Ovary (tissue), 7 donors: ENCODE measurements at regions not wholly inside any gene's neighbourhood (a gene's known extent, or its start where the extent isn't known, plus 50 kb on each side); places are given as distances from the start of the nearest gene placed in this dataset.
"Not testable (repeated sequence)": the region's sequence is repeated elsewhere in the genome, so short reads cannot be mapped to it uniquely, and the experiment has no call there.

Source experiments
- DNase-seq, 5 donors: peaks; one replicate each; pipeline ENCODE4 v3.0.0-alpha.2; 2019 to 2020
- H3K27ac ChIP-seq, 2 donors: fragments of 200-600 bp; one replicate each; pipeline versions ENCODE4 v1.5.1 to v1.8.0; 2019 to 2022
- H3K27me3 ChIP-seq: fragments of 200-600 bp; one replicate; pipeline ENCODE4 v1.8.0; 2022
- H3K36me3 ChIP-seq: fragments of 200-600 bp; sonication (generic); one replicate; pipeline ENCODE4 v1.5.1; 2019
- H3K4me1 ChIP-seq: one replicate; pipeline ENCODE4 v1.8.1; 2013; ENCODE audit warnings: mild to moderate bottlenecking, moderate library complexity; ENCODE audit not compliant: insufficient read depth
- H3K4me3 ChIP-seq: fragments of 200-600 bp; sonication (generic); one replicate; pipeline ENCODE4 v1.5.1; 2017
- H3K9me3 ChIP-seq, 2 donors: fragments of 200-600 bp in 1 of 2; sonication (generic) in 1 of 2; one replicate each; pipeline versions ENCODE4 v1.5.1 to v1.8.1; 2013 to 2019; ENCODE audit warnings: mild to moderate bottlenecking in 1 of 2, moderate library complexity in 1 of 2
- EP300 ChIP-seq: sonication (generic); formaldehyde crosslinking; IDR thresholded peaks from one replicate; pipeline ENCODE4 v1.6.1; 2017; ENCODE audit warnings: antibody characterized with exemption
- POLR2A ChIP-seq: fragments of 450-650 bp; IDR thresholded peaks from one replicate; pipeline ENCODE4 v1.6.1; 2017; ENCODE audit warnings: antibody characterized with exemption, mild to moderate bottlenecking, moderate library complexity
- WGBS, 3 donors: extraction: QIAGEN DNeasy Blood & Tissue Kit in 1 of 3; methylation state at CpG; one replicate each; pipeline versions ENCODE4 v1.1.5 to v1.1.7; 2013 to 2017; 5-methylcytosine and 5-hydroxymethylcytosine counted together
- intact Hi-C, 4 donors: fragments of 100-400 bp; cut with DNase I; formaldehyde crosslinking; loops; one replicate each; pipeline versions ENCODE4 v1.11.0 to v1.15.1; 2022 to 2023
- TF ChIP-seq, protein P1 (sequence below), 3 donors: fragments of 450-650 bp in 2 of 3; fragments of 200-600 bp in 1 of 3; IDR thresholded peaks; one replicate each; pipeline versions ENCODE4 v1.5.1 to v1.8.0; 2016 to 2022; ENCODE audit warnings: antibody characterized with exemption in 3 of 3, mild to moderate bottlenecking in 1 of 3
- donor health status: DM: no; HTN: no; CAD: no; lungs with moderate emphysema.
- donor health status: DM: no; HTN: no; CAD: no.
- donor health status: Bipolar disorder and iron deficiency.
- donor health status: DM: no; HTN: no; CAD: no.
- donor health status: DM: yes; HTN: yes; CAD: no.

- Histone ChIP-seq H3K4me1 (no peaks in the 10 kb centered on the region), H3K9me3 (no peaks in the 10 kb centered on the region), H3K27ac (no peak overlapping the region), H3K36me3 (no peaks in the 10 kb centered on the region), H3K4me3 (no peak overlapping the region), H3K27me3 (no peaks in the 10 kb centered on the region)
- TF ChIP-seq EP300 (no peak), POLR2A (no peak)
- TF ChIP-seq, protein P1, sequence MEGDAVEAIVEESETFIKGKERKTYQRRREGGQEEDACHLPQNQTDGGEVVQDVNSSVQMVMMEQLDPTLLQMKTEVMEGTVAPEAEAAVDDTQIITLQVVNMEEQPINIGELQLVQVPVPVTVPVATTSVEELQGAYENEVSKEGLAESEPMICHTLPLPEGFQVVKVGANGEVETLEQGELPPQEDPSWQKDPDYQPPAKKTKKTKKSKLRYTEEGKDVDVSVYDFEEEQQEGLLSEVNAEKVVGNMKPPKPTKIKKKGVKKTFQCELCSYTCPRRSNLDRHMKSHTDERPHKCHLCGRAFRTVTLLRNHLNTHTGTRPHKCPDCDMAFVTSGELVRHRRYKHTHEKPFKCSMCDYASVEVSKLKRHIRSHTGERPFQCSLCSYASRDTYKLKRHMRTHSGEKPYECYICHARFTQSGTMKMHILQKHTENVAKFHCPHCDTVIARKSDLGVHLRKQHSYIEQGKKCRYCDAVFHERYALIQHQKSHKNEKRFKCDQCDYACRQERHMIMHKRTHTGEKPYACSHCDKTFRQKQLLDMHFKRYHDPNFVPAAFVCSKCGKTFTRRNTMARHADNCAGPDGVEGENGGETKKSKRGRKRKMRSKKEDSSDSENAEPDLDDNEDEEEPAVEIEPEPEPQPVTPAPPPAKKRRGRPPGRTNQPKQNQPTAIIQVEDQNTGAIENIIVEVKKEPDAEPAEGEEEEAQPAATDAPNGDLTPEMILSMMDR (IDR thresholded peaks at IDR 0.05), result no peak
- DNase-seq, result no peak
- intact Hi-C loops, result no loop called here
- WGBS, 3 donors, result 70 to 81% (median 71%) methylated on average over 7 of the region's 7 CpGs
These were observed 270.5 kb upstream of the SDK2 start for GRCh38 chr17:73914536-73915274.

GRCh38 chr17:73919033-73919432, 274.8 kb upstream of the SDK2 start:
- H3K9me3 ChIP-seq, H3K27me3 ChIP-seq, DNase-seq, H3K4me1 ChIP-seq, intact Hi-C loops, H3K4me3 ChIP-seq, H3K27ac ChIP-seq, H3K36me3 ChIP-seq: not testable (repeated sequence)
- WGBS, 3 donors, result 73 to 80% (median 76%) methylated on average over 3 of the region's 3 CpGs

- Histone ChIP-seq H3K27me3 (no peaks in the 10 kb centered on the region), H3K27ac (no peak overlapping the region), H3K9me3 (no peaks in the 10 kb centered on the region), H3K36me3 (no peaks in the 10 kb centered on the region), H3K4me3 (no peak overlapping the region), H3K4me1 (no peaks in the 10 kb centered on the region)
- TF ChIP-seq POLR2A (no peak), EP300 (no peak)
- TF ChIP-seq, protein P1 (IDR thresholded peaks at IDR 0.05), result no peak
- no peak for DNase-seq
- WGBS, 3 donors, result 83 to 88% (median 86%) methylated on average over 2 of the region's 2 CpGs
- intact Hi-C loops, result no loop called here
These were observed 277.1 kb upstream of the SDK2 start for GRCh38 chr17:73921306-73921705.

DNA sequence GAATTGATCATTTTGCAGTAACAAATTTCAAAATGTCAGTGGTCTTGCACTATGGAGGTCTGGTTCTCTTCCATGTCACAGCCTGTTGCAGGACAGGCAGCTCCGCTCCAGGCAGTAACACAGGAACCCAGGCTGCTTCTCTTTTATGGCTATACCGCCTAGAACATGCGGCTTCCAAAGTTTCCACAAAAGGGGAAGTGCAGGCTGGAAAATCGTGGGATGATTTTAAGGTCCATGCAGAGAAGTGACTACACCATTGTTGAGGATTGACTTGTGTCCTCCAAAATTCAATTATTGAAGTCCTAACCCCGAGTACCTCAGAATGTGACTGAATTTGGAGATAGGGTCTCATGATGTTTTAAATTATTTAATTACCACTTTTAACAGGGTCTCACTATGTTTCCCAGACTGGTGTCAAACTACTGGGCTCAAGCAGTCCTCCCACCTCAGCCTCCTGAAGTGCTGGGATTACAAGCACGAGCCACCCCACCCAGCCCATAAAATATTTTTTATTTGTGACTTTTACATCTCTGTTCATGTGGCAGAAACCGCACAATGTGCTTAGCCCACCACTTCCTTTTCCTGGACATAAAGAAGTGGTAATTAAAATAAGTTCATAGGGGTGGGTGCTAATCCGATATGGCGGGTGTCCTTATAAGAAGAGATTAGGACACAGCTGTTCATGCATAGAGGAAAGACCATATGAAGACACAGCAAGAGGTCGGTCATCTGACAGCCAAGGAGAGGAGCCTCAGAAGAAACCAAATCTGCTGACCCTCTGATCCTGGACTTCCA, 279.2 kb upstream of the RPL38 start:
- intact Hi-C loops, result no loop called here

More for the DNA sequence above, 279.2 kb upstream of the RPL38 start:
- no peak overlapping the region for H3K4me3 ChIP-seq
- 80 to 83% (median 83%) methylated on average over 10 of the region's 10 CpGs for WGBS, 3 donors
- TF ChIP-seq, protein P1 (IDR thresholded peaks at IDR 0.05), result no peak
- TF ChIP-seq POLR2A (no peak), EP300 (no peak)
- H3K36me3 ChIP-seq, result no peaks in the 10 kb centered on the region
- no peak for DNase-seq
- H3K4me1 ChIP-seq, result no peaks in the 10 kb centered on the region
- no peaks in the 10 kb centered on the region for H3K27me3 ChIP-seq
- H3K27ac ChIP-seq, result no peak overlapping the region
- no peaks in the 10 kb centered on the region for H3K9me3 ChIP-seq
